Activated CD4-positive, CD25-positive, alpha-beta regulatory T cell treated with anti-CD3 and anti-CD28 coated beads, Interleukin-2, amount 50 U/mL, for 24 hours (primary cell): ENCODE measurements at regions not wholly inside any gene's neighbourhood (a gene's known extent, or its start where the extent isn't known, plus 50 kb on each side); places are given as distances from the start of the nearest gene placed in this dataset.
"Not testable (repeated sequence)": the region's sequence is repeated elsewhere in the genome, so short reads cannot be mapped to it uniquely, and the experiment has no call there.

Experiments used
- ATAC-seq, 2 donors: fragments of 150-1000 bp; cut with Tn5 transposase; one replicate each; pipeline ENCODE4 v1.10.0; 2021; ENCODE audit warnings: mild to moderate bottlenecking in 1 of 2, moderate library complexity in 1 of 2

GRCh38 chr1:157460381-157460780, 91.9 kb downstream of the FCRL5 start:
- no peak for ATAC-seq

- no peak for ATAC-seq
Measured at GRCh38 chr1:157457279-157457678, 95.0 kb downstream of the FCRL5 start.

GRCh38 chr1:157455318-157455717, 97.0 kb downstream of the FCRL5 start:
- ATAC-seq: no peak

GRCh38 chr1:157450106-157450505, 102.2 kb downstream of the FCRL5 start:
- ATAC-seq: no peak

GRCh38 chr1:157448636-157449035, 103.7 kb downstream of the FCRL5 start:
- no peak for ATAC-seq

GRCh38 chr1:157446356-157446755, 106.0 kb downstream of the FCRL5 start:
- ATAC-seq: not testable (repeated sequence)

- not testable (repeated sequence) for ATAC-seq
Measured at GRCh38 chr1:157445616-157446140, 106.6 kb downstream of the FCRL5 start.

- ATAC-seq: no peak
Measured at GRCh38 chr1:157442065-157442464, 110.2 kb downstream of the FCRL5 start.

GRCh38 chr1:157439302-157439954, 112.9 kb downstream of the FCRL5 start:
- no peak for ATAC-seq

GRCh38 chr1:157438613-157439012, 113.7 kb downstream of the FCRL5 start:
- no peak for ATAC-seq

GRCh38 chr1:157438146-157438545, 114.2 kb downstream of the FCRL5 start:
- no peak for ATAC-seq

GRCh38 chr1:157437296-157437695, 115.0 kb downstream of the FCRL5 start:
- ATAC-seq: no peak

GRCh38 chr1:157431751-157432150, 120.6 kb downstream of the FCRL5 start:
- ATAC-seq: no peak

- ATAC-seq: no peak
Measured at GRCh38 chr1:157429601-157430240, 122.6 kb downstream of the FCRL5 start.

- not testable (repeated sequence) for ATAC-seq
Measured at GRCh38 chr1:157423764-157424163, 128.6 kb downstream of the FCRL5 start.

- no peak for ATAC-seq
Measured at GRCh38 chr1:157419845-157420542, 132.3 kb downstream of the FCRL5 start.

- ATAC-seq: no peak
Measured at GRCh38 chr1:157418659-157419058, 133.7 kb downstream of the FCRL5 start.

- no peak for ATAC-seq
Measured at GRCh38 chr1:157418231-157418630, 134.1 kb downstream of the FCRL5 start.

GRCh38 chr1:157415661-157416060, 136.7 kb downstream of the FCRL5 start:
- no peak for ATAC-seq

GRCh38 chr1:157412308-157412707, 140.0 kb downstream of the FCRL5 start:
- ATAC-seq: no peak

- ATAC-seq: no peak
Measured at GRCh38 chr1:157411769-157412168, 140.5 kb downstream of the FCRL5 start.

- ATAC-seq: no peak
Measured at GRCh38 chr1:157411064-157411463, 141.3 kb downstream of the FCRL5 start.

- ATAC-seq: no peak
Measured at GRCh38 chr1:157410457-157410856, 141.9 kb downstream of the FCRL5 start.

GRCh38 chr1:157409927-157410326, 142.4 kb downstream of the FCRL5 start:
- no peak for ATAC-seq
